GM19455 (cell line): ENCODE measurements at regions not wholly inside any gene's neighbourhood (a gene's known extent, or its start where the extent isn't known, plus 50 kb on each side); places are given as distances from the start of the nearest gene placed in this dataset.

Source experiments
- ATAC-seq: cut with Tn5 transposase; IDR thresholded peaks from one replicate; pipeline ENCODE4 v1.9.1; 2021; ENCODE audit not compliant: unreplicated experiment

- no peak for ATAC-seq
These were observed 315.4 kb downstream of the RBM26 start for GRCh38 chr13:79090552-79091124.

- no peak for ATAC-seq
These were observed 321.1 kb downstream of the RBM26 start for GRCh38 chr13:79084802-79085424.

- no peak for ATAC-seq
These were observed 324.1 kb downstream of the RBM26 start for GRCh38 chr13:79081942-79082341.

GRCh38 chr13:79079351-79079839 is 326.7 kb downstream of the RBM26 start:
- no peak for ATAC-seq

- no peak for ATAC-seq
These were observed 330.4 kb downstream of the RBM26 start for GRCh38 chr13:79075703-79076102.

- peak; percentile 57 for ATAC-seq
These were observed 335.6 kb downstream of the RBM26 start for GRCh38 chr13:79070343-79070974.

GRCh38 chr13:79062291-79062690 is 343.8 kb downstream of the RBM26 start:
- no peak for ATAC-seq

- ATAC-seq: no peak
These were observed 345.8 kb downstream of the RBM26 start for GRCh38 chr13:79060216-79060615.

- ATAC-seq: no peak
These were observed 349.3 kb downstream of the RBM26 start for GRCh38 chr13:79056706-79057105.

GRCh38 chr13:79051472-79051871 is 354.6 kb downstream of the RBM26 start:
- no peak for ATAC-seq

GRCh38 chr13:79044415-79044814 is 361.6 kb downstream of the RBM26 start:
- no peak for ATAC-seq

- ATAC-seq: no peak
These were observed 362.8 kb downstream of the RBM26 start for GRCh38 chr13:79043208-79043607.

- no peak for ATAC-seq
These were observed 368.9 kb downstream of the RBM26 start for GRCh38 chr13:79037197-79037596.

GRCh38 chr13:79034341-79034740 is 371.7 kb downstream of the RBM26 start:
- ATAC-seq: no peak

- ATAC-seq: no peak
These were observed 371.6 kb upstream of the OBI1 start for GRCh38 chr13:79030513-79030912.

- no peak for ATAC-seq
These were observed 359.2 kb upstream of the OBI1 start for GRCh38 chr13:79018166-79018565.

GRCh38 chr13:79011179-79011578 is 352.2 kb upstream of the OBI1 start:
- no peak for ATAC-seq

GRCh38 chr13:79003989-79004898 is 345.3 kb upstream of the OBI1 start:
- no peak for ATAC-seq

GRCh38 chr13:78999494-78999893 is 340.5 kb upstream of the OBI1 start:
- no peak for ATAC-seq

GRCh38 chr13:78998630-78999315 is 339.8 kb upstream of the OBI1 start:
- ATAC-seq: no peak
